ENCODE measurements at regions not wholly inside any gene's neighbourhood (a gene's known extent, or its start where the extent isn't known, plus 50 kb on each side); places are given as distances from the start of the nearest gene placed in this dataset.

DNA sequence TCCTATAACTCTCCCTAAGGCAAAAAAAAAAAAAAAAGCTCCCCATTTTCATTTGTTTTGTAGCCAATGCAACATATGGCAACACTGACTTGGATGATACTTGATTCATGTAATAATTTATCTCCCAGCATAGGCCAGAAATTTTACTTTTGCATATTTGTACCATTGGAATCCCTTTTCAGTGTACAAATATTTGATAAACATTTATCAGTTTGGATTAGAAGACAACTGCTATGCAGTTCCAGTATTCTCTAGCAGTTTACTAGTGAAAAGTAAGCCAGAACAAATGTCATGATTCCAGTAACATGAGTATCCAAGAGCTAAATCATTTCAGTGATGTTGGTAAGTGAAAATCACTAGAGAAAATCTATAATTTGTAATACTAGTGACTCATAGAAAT lies 392.3 kb downstream of the CCER1 start:
- TF ChIP-seq CTCF (IDR thresholded peaks at IDR 0.05) (no peak), POLR2A (IDR thresholded peaks at IDR 0.05) (no peak)

DNA sequence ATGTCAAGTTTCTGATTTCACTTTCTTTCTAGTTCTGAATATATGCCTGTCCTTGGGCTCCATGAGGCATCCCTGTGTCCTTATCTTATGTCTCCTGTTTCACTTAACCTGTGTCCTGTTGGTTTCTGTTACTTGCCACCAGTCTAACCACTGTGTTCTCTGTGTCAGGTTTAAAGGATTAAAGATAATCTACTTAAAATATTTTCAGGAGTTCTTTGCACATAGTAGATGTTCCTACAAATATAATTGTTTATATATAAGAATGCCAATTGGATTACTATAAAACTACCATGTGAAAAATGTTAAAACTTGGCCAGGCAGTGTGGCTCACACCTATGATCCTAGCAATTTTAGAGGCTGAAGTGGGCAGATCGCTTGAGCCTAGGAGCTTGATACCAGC lies 406.4 kb downstream of the CCER1 start:
- DNase-seq (no peak), ATAC-seq (no peak)
- Histone ChIP-seq H3K4me1 (peaks cover 0 to under 1% (median 0%) of the 10 kb centered on the region in 12 donors), H3K4me3 (no peak overlapping the region), H3K9me3 (no peaks in the 10 kb centered on the region), H3K27ac (no peak overlapping the region), H3K36me3 (no peaks in the 10 kb centered on the region), H3K27me3 (no peaks in the 10 kb centered on the region)
- WGBS, 4 donors = 91 to 95% (median 93%) methylated on average over 1 of the region's 1 CpG
- intact Hi-C loops (cut with DNase I) = no loop called here
- no peak for TF ChIP-seq CTCF (IDR thresholded peaks at IDR 0.05)
- no peak for TF ChIP-seq POLR2A (IDR thresholded peaks at IDR 0.05)

More for the DNA sequence above, 392.3 kb downstream of the CCER1 start:
- no peaks in the 10 kb centered on the region for H3K4me1 ChIP-seq
- H3K36me3 ChIP-seq = no peaks in the 10 kb centered on the region
- DNase-seq (no peak), ATAC-seq (no peak)
- no peaks in the 10 kb centered on the region for H3K27me3 ChIP-seq
- peaks cover 0 to 17% (median 4%) of the 10 kb centered on the region in 12 donors for H3K9me3 ChIP-seq
- intact Hi-C loops (cut with DNase I) = no loop called here
- no peak overlapping the region for H3K4me3 ChIP-seq
- no peak overlapping the region for H3K27ac ChIP-seq

GRCh38 chr12:90546511-90546910 lies 408.5 kb downstream of the CCER1 start:
- Histone ChIP-seq H3K27ac (no peak overlapping the region), H3K4me3 (no peak overlapping the region), H3K4me1 (peaks cover 0 to 6% (median 0%) of the 10 kb centered on the region in 12 donors), H3K36me3 (no peaks in the 10 kb centered on the region), H3K27me3 (no peaks in the 10 kb centered on the region), H3K9me3 (no peaks in the 10 kb centered on the region)
- ATAC-seq (no peak), DNase-seq (no peak)
- intact Hi-C loops (cut with DNase I) = no loop called here
- TF ChIP-seq CTCF (IDR thresholded peaks at IDR 0.05) (no peak), POLR2A (IDR thresholded peaks at IDR 0.05) (no peak)
- WGBS, 4 donors = 91 to 96% (median 94%) methylated on average over 3 of the region's 3 CpGs

DNA sequence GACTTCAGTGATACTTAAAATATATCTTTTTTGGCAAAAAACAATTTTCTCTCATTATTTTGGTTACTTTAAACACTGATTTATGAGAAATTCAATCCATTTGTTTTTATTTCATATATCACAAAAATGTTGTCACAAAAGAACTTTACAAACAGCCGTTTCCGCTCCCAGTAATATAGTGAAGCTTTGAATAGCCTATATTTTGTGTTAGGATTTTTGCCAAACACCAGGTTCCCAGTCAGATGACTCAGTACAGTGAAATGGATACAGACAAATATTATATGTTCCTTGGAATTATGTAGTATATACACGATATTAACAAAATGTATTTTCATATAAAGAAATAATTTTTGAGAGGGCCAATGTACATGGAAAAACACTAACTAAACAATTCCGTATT lies 411.1 kb downstream of the CCER1 start:
- H3K36me3 ChIP-seq = no peaks in the 10 kb centered on the region
- H3K27ac ChIP-seq = no peak overlapping the region
- peaks cover 0 to 6% (median 0%) of the 10 kb centered on the region in 12 donors for H3K4me1 ChIP-seq
- DNase-seq (no peak), ATAC-seq (no peak)
- no peaks in the 10 kb centered on the region for H3K9me3 ChIP-seq
- H3K4me3 ChIP-seq = no peak overlapping the region
- no peaks in the 10 kb centered on the region for H3K27me3 ChIP-seq
- intact Hi-C loops (cut with DNase I) = no loop called here
- WGBS, 4 donors = 87 to 93% (median 91%) methylated on average over 4 of the region's 4 CpGs
- no peak for TF ChIP-seq POLR2A (IDR thresholded peaks at IDR 0.05)
- TF ChIP-seq CTCF (IDR thresholded peaks at IDR 0.05) = no peak

All from heart left ventricle (tissue), 16 donors.